ENCODE measurements at regions not wholly inside any gene's neighbourhood (a gene's known extent, or its start where the extent isn't known, plus 50 kb on each side); places are given as distances from the start of the nearest gene placed in this dataset.

GRCh38 chr15:96041982-96042733 is 288.3 kb upstream of the NR2F2 start:
- TF ChIP-seq CTCF (IDR thresholded peaks at IDR 0.05) (no peak), POLR2A (IDR thresholded peaks at IDR 0.05) (no peak), POLR2AphosphoS5 (IDR thresholded peaks at IDR 0.05) (no peak)
